GM06990 (cell line): ENCODE measurements at regions not wholly inside any gene's neighbourhood (a gene's known extent, or its start where the extent isn't known, plus 50 kb on each side); places are given as distances from the start of the nearest gene placed in this dataset.
"Not testable (repeated sequence)": the region's sequence is repeated elsewhere in the genome, so short reads cannot be mapped to it uniquely, and the experiment has no call there.

Experiments
- DNase-seq: peaks from one replicate; pipeline ENCODE4 v3.0.0-alpha.2; 2011; ENCODE audit not compliant: insufficient read length; ENCODE audit errors: extremely low read depth
- H3K27me3 ChIP-seq: replicated peaks from 2 replicates; pipeline ENCODE4 v1.6.0; 2011; ENCODE audit warnings: low read length; ENCODE audit not compliant: control insufficient read depth, insufficient read depth
- H3K36me3 ChIP-seq: 2 replicates; pipeline ENCODE4 v1.5.1; 2011; ENCODE audit warnings: low read length; ENCODE audit not compliant: control insufficient read depth, insufficient read depth
- H3K4me3 ChIP-seq: replicated peaks from 2 replicates; pipeline ENCODE4 v1.5.1; 2011; ENCODE audit warnings: low read depth, mild to moderate bottlenecking, control low read depth, low read length
- TF ChIP-seq, protein P1 (sequence below): IDR thresholded peaks from 2 replicates; pipeline ENCODE4 v1.5.1; 2011; ENCODE audit warnings: low read length, control low read depth, mild to moderate bottlenecking, inconsistent platforms; ENCODE audit not compliant: insufficient read depth, poor library complexity, severe bottlenecking

DNA sequence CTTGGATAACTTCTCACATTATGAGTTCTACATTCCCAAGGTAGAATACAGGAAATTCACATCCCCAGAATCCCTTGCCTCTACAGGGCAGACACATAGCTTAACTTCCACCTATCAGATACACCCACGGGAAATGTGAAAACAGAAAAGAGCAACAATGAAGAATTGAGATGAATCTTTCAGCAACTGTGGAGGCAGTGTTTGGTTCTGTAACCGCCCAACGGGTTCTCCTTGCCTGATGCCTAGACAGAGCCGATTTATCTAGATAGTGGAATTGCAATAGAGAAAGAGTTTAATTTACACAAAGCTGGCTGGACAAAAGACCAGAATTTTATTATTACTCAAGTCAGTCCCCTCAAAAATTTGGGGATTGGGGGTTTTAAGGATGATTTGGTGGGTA lies 138.8 kb downstream of the MTPAP start:
- Histone ChIP-seq H3K4me3 (no peak overlapping the region), H3K36me3 (no peaks in the 10 kb centered on the region), H3K27me3 (no peaks in the 10 kb centered on the region)
- TF ChIP-seq, protein P1, sequence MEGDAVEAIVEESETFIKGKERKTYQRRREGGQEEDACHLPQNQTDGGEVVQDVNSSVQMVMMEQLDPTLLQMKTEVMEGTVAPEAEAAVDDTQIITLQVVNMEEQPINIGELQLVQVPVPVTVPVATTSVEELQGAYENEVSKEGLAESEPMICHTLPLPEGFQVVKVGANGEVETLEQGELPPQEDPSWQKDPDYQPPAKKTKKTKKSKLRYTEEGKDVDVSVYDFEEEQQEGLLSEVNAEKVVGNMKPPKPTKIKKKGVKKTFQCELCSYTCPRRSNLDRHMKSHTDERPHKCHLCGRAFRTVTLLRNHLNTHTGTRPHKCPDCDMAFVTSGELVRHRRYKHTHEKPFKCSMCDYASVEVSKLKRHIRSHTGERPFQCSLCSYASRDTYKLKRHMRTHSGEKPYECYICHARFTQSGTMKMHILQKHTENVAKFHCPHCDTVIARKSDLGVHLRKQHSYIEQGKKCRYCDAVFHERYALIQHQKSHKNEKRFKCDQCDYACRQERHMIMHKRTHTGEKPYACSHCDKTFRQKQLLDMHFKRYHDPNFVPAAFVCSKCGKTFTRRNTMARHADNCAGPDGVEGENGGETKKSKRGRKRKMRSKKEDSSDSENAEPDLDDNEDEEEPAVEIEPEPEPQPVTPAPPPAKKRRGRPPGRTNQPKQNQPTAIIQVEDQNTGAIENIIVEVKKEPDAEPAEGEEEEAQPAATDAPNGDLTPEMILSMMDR: no peak
- DNase-seq: no peak

DNA sequence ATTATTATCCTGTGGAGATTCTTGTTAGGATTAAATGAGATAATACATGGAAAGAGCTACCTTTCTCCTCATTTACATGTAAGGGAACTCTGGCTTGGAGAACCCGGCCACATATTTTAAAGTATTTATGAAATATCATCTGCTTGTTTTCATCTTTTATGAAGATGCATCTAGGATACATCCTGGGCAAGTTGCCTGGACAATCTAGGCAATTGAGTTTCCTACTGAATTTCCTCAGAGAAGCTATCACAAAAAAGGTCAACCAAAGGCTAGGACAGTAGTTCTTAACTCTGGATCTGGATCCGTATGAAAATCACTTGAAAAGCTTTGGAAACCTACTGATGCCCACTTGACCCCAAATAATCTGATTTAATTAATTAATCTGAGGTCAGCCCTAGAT lies 140.7 kb downstream of the MTPAP start:
- DNase-seq: no peak
- no peaks in the 10 kb centered on the region for H3K27me3 ChIP-seq
- TF ChIP-seq, protein P1: no peak
- H3K4me3 ChIP-seq: no peak overlapping the region
- H3K36me3 ChIP-seq: no peaks in the 10 kb centered on the region

DNA sequence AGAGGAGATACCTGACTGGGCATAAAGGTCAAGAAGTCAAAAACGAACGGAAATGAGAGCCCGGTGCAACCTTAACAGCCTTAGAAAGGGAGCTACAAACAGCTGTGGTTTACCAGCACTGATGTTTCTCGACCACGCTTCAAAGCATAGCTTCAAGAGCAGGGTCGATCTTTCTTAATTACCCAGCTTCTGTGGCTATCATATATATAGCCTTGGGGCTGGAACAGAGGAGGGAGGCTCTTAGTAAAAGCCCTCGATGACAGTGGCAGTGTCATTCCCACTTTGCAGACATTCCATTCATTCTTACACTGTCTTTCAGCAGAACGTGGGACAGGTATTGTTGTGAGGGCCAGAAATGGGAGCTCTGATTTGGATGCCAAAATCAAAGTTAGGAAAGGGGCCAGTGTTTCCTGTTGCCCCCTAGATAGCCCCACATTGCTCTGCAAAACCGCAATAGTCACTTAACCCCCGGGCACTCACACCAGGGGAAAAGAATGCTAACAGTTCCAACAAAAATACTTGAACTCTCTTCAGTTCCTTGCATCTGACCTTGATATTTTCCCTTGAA lies 141.5 kb downstream of the MTPAP start:
- TF ChIP-seq, protein P1: no peak
- DNase-seq: no peak
- H3K27me3 ChIP-seq: no peaks in the 10 kb centered on the region
- H3K4me3 ChIP-seq: no peak overlapping the region
- H3K36me3 ChIP-seq: no peaks in the 10 kb centered on the region

DNA sequence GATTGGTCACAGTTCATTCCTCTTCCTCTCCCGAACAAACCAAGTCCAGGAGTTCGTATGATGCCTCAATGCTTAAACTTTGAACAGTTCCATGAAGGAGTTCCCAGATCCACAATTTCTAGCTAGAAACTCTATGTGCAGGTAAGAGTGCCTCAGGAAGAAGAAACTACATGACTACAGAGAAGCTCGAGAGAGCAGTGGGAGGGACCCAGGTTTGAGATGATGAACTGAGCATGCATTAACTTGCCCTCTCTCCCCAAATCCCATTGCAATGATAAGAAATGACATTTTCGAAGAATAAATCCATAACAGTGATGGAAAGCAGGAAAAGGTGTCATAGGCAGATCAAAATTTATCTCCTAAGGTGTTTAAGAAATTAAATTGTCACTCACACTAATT lies 140.6 kb upstream of the JCAD start:
- Histone ChIP-seq H3K4me3 (no peak overlapping the region), H3K36me3 (no peaks in the 10 kb centered on the region), H3K27me3 (no peaks in the 10 kb centered on the region)
- no peak for DNase-seq
- TF ChIP-seq, protein P1: no peak

DNA sequence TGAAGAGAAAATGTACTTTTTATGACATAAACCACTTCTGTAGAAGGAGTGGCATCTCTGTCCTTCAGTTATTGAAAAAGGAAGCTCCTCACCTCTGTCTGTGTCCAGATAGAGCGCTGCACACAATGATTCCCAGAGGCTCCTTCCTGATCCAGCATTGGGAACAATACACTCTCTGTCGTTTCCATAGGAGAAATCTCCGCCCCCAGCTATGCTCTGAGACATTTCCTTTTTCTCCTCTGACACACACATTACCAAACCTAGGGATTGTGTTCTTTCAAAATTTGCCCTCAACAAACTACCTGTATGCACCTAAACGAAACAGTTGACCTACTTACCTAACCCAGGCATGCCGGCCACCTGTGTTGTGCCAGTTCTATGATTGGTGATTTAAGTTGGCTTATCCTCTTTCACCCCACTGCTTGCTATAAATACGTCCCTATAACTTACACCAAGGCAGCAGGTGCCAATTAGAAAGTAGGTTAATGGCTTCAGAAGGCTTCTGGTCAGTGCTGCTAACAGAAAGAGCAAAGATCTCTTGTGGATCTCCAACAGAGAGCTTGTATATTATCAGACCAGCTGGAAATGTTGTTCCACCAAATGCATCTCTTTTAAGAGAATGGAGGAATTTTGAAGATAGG lies 140.1 kb upstream of the JCAD start:
- no peaks in the 10 kb centered on the region for H3K27me3 ChIP-seq
- no peak overlapping the region for H3K4me3 ChIP-seq
- DNase-seq: no peak
- TF ChIP-seq, protein P1: no peak
- no peaks in the 10 kb centered on the region for H3K36me3 ChIP-seq

DNA sequence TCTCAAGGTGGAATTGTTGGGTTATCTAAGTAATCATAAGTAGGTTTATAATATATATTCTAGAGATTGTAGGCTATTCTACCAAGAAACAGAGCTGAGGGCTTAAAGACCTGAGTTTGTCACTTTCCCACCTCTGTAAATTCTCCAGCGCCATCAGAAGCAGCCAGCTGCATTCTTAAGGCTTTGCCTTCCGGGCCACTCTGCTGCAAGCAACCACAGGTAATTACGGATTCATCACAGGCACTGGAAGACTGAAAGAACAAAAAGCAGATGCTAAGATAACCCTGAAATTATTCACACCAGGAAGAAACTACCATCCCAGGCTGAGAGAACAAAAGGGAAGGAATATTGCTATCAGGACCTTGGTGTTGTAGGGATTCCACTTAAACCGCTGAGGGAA lies 137.8 kb upstream of the JCAD start:
- Histone ChIP-seq H3K4me3 (no peak overlapping the region), H3K27me3 (no peaks in the 10 kb centered on the region), H3K36me3 (no peaks in the 10 kb centered on the region)
- TF ChIP-seq, protein P1: no peak
- DNase-seq: no peak

DNA sequence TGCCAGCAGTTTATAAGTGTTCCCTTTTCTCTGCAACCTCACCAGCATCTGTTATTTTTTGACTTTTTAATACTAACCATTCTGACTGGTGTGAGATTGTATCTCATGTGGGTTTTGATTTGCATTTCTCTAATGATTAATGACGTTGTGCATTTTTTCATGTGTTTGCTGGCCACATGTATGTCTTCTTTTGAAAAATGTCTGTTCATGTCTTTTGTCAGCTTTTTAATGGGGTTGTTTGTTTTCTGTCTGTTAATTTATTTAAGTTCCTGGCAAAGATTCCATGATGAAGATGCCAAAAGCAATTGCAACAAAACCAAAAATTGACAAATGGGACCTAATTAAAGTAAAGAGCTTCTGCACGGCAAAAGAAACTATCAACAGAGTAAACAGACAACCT lies 137.2 kb upstream of the JCAD start:
- not testable (repeated sequence) for H3K27me3 ChIP-seq, H3K4me3 ChIP-seq, H3K36me3 ChIP-seq, DNase-seq
